Hematopoietic multipotent progenitor cell treated with erythropoietin and hydrocortisone succinate and interleukin-3 and kit ligand, for 4 days (in vitro differentiated cells): ENCODE measurements at regions not wholly inside any gene's neighbourhood (a gene's known extent, or its start where the extent isn't known, plus 50 kb on each side); places are given as distances from the start of the nearest gene placed in this dataset.

ENCODE experiments used
- DNase-seq: peaks from one replicate; pipeline ENCODE4 v3.0.0-alpha.2; 2015

DNA sequence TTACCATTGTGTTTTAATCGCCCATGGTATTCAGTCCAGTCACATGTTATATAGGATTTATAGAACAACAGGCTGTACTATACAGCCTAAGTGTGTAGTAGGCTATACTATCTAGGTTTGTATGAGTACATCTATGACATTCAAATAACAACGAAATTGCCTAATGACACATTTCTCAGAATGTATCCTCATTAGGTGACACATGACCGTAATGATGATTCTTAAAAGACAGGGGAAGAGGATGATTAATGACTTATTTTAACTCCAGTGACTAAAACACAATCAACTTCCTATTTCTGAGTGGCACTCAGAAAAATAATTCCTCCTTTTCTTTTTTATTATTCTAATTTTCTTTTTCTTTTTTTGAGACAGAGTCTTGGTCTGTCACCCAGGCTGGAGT lies 63.0 kb upstream of the ACSL3 start:
- DNase-seq, result peak; percentile 16

DNA sequence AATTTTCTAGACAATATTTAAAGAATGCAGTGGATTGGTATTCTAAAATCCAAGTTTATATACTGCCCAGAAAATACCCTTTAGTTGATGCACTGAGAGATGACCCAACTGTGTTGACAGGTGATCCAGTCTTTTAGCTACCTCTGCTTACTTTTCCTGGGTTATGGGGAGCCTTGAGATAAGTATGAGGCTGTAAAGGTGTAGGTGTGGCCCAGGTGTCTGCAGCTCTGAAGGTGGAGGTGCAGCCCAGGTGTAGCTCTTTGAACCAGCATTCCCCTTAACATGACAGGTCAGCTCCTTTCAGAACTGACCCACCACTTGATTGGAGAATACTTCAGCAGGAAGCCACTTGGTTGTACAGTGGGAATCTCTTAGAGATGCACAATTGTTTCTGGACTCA lies 62.3 kb upstream of the ACSL3 start:
- DNase-seq, result no peak

DNA sequence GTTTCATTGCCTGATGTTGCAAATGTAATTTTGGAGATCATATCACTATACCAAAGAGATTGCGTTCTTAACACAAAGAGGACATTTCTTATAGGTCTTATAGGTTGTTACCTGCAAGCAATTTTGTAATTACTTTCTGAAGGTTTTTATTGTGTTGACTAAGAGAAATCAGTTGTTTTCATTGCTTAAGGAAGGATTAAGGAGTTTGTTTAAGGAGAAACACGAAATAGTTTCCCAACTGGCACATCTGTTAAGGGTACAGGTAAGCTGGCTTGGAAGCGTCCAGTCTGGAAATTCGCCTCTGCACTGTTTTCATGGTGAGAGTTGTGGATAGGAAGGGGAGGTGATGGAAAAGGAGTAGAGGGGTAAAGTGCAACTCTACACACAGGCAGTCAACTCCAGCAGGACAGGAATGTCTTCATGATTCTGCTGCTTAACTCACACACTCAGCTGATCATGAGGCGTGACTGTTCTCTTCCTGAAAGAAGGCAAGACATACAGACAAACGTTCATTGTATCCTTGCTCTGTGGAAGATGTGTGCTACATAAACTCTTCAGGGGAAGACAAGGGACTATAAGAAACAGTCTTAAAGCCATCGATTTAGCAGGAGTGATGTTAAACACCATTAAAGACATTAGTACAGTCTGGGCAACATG lies 61.4 kb upstream of the ACSL3 start:
- DNase-seq, result no peak

DNA sequence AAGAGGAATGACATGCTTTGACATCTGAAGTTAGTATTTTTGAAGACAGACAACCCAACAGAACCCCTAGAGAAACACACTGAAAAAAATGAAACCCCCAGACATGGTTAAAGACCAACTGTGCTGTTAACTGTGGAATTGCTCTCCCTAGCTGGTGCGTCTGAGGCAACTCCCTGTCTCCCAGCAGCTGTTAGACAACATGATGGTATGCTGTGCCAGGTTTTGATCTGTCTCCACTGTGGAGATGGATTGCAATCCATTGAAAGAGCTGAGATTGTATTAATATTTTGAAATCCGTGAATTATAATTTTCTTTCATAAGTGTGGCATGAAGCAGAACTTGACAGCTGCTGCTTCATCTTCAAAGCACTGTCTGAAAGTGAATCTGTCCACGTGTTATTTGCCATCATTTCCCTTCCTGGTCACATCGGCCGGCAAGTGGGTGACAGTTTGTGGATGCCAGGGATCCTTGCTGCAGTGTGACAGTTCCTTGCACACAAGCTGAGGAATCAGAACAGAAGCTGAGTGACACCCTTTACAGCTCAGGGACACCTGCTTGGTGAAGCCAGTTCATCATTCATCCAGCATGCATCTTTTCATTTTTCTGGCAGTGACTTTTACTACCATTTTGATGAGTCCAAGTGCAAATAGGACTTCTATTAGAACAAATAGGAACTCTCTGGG lies 58.2 kb upstream of the ACSL3 start:
- no peak for DNase-seq

DNA sequence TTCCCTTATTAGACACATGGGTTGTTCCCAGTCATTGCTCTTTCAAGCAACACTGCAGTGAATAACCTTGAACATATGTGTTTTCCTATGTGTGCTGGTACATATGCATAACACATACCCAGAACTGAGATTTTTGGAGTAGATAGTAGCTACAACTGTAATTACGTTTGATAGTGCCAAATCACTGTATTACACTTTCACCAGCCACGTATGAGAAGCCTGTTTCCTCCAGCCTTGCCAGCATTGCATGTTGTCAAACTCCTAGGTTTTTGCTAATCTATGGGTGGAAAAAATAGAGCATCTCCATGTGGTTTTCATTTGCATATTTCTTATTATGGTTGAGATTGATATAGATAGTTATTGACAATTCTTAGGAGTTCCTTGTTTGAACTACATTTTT lies 56.5 kb upstream of the ACSL3 start:
- DNase-seq, result no peak

DNA sequence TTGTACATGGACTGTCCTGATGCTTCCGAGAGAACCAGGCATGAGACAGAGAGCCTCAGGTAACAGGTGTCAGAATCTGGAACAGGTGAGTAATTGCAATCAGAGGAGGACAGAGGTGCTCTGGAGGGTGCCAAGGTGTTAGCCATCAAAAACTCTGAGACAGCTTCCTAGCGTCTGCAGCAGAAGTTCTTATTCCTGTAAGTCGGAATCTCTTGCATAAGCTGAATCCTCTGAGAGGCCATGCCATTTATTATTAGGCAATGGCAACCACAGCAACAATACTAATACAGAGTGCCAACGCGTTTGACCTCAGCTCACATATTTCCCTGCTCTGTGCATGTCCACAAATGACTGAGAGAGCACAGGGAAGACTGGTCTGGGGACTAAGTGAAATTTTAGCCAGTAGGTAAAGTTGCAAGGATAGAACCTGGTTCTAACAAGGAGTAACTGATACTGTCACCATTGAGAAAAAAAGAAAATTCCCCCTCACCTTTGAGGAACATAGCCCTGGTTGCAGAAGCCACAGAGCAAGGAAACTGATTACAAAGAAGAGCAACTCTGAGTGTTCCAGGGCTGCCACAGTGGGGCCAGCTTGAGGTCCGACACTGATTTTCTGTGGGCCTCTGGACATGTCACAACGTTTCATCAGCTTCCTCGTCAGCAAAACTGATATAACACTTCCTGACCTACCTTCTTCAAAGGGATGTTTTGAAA lies 55.1 kb upstream of the ACSL3 start:
- no peak for DNase-seq

DNA sequence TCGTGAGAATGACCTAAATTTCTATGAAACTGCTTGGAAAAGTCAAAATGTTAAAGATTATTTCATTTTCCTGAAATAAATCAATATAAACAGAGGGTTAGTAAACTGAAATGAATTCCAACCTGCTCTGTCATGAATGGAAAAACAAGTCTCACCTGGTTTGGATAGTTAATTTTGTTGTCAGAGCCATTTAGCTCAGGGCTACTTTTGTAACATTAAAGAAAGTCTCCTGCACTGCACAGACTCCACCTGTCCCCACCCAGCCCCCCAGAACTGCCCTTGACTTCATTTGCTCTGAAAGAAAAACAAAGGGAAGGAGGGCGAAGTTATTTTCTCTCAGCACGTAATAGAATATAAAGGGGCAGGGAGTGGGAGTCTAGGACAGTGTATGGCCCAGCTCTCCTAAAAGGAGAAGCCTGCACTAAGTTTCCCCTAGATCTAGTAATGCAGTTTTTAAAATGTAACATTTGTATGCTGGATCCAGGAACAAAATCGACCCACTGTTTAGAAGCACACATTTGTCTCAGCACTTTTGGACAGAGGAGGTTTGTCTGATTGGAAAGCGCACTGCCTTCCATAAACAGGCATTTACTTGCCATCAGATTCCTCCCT lies 54.2 kb upstream of the ACSL3 start:
- DNase-seq, result no peak

DNA sequence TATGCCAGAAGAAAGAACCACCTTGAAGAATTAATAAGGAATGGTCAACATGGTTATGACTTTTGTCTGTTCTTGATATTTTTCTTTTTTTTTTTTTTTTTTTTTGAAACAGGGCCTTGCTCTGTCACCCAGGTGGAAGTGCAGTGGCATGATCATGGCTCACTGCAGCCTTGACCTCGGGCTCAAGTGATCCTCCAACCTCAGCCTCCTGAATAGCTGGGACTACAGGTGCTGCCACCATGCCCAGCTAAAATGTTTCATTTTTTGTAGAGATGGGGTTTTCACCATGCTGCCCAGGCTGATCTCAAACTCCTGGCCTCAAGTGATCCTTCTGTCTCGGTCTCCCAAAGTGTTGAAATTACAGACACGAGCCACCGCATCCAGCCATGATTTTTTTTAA lies 53.4 kb upstream of the ACSL3 start:
- DNase-seq, result no peak

DNA sequence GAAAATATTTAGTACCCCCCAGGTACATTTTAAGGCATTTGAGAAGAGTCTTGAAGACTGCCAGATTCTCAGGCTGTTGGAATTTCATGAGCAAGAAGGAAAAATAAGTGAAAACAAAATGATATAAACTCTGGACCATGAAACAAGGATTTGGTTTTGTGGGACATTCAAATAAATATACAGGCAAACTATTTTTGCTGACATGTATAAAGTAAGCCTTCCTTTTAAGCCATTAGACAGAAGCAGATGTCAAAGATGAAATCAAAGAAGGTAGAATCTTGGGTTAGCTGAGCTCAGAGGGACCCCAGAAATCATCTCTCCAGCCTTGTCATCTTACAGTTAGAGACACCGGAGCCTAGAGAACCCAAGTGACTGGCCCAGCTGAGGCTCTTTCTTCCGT lies 51.3 kb upstream of the ACSL3 start:
- no peak for DNase-seq

DNA sequence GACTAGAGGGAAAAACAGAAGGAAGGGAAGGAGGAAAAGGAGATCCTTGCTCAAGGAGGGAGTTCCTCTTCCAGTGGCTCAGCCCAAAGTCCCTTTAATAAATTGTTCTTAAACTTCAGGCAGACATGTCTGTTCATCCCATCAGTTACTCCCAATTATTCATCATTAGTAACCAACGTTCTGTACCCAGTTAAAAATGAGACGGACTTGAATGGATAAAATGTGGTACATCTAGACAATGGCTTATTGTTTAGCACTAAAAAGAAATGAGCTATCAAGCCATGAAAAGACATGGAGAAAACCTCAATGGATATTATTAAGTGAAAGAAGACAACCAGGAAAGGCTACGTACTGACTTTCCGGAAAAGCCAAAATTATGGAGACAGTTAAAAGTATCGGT lies 50.8 kb upstream of the ACSL3 start:
- no peak for DNase-seq
